Umbilical cord (tissue), 1 donor: ENCODE measurements at regions not wholly inside any gene's neighbourhood (a gene's known extent, or its start where the extent isn't known, plus 50 kb on each side); places are given as distances from the start of the nearest gene placed in this dataset.

Experiments used
- DNase-seq: peaks from one replicate; pipeline ENCODE4 v3.0.0-alpha.2; 2015; ENCODE audit warnings: low spot score

DNA sequence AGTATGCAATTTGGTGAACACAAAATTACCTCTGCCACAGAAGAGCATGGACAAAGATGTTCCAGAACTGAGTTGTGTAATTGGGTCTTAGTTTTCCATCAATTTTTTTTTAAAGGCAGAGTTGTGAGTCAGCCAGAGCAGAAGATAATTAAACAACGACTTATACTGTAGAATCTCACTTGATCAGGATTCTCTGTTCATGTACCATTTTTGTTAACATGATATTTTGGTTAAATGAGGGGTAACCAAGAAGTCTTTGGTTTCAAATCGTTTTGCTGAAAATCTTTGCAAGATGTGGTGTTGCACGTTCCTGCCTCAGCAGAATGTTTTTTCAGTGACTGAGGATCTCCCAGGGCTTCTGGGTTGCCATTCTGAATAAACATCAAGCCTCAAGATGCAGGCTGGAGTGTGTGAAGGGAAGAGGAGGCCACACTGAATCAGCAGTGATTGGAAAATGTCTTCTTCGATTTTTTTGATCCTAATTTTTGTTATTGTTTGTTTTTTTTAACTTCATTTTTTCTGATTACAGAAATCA, 232.6 kb upstream of the IRX3 start:
- DNase-seq: no peak

- no peak for DNase-seq
These were observed 230.6 kb upstream of the IRX3 start for GRCh38 chr16:54517181-54517580.

GRCh38 chr16:54512467-54512995, 225.9 kb upstream of the IRX3 start:
- no peak for DNase-seq

- no peak for DNase-seq
These were observed 224.7 kb upstream of the IRX3 start for GRCh38 chr16:54511222-54511731.

DNA sequence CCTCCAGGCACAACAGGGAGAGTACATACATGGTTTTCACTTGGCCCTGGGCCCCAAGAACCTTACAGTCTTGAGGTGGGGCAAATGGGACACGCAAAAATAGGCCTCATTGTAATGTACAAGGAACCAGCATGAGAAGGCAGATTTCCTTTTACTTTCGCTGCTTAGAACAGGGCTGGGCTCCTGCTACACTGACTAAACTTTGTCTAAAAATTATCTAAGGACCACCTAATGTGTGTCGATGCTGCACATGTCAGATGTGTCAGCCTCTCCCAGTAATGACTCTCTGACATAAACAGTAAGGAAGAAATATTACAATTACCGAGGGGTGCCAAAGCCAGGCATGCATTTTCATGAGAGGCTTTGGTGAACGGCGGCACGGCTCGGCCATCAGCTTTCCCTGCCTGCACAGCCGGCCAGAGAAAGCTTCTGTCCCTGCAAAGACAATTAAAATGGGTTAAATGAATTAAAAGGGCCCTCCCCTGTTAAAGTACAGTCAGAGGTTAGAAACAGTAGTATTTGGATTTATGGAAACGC, 224.2 kb upstream of the IRX3 start:
- DNase-seq: no peak

- DNase-seq: no peak
These were observed 222.9 kb upstream of the IRX3 start for GRCh38 chr16:54509456-54509855.

GRCh38 chr16:54508351-54508750, 221.8 kb upstream of the IRX3 start:
- DNase-seq: no peak

- DNase-seq: no peak
These were observed 220.3 kb upstream of the IRX3 start for GRCh38 chr16:54506741-54507500.

DNA sequence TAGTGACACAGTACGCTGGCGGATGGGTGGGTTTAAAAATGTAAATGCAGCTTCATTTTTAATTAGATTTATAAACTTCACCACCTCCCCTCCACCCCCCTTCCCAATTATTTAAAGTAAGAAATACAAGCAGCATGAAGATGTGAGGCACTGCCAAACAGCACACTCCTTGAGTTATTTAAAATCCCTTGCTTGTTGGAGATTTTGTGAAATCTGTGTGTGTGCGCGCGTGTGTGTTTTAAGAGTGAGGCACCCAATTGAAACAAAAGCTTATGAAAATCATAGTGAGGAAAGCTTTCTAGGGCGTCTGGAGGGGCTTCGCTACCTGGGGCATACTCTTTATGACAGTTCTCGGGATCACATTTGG, 219.6 kb upstream of the IRX3 start:
- peak; percentile 25 for DNase-seq

DNA sequence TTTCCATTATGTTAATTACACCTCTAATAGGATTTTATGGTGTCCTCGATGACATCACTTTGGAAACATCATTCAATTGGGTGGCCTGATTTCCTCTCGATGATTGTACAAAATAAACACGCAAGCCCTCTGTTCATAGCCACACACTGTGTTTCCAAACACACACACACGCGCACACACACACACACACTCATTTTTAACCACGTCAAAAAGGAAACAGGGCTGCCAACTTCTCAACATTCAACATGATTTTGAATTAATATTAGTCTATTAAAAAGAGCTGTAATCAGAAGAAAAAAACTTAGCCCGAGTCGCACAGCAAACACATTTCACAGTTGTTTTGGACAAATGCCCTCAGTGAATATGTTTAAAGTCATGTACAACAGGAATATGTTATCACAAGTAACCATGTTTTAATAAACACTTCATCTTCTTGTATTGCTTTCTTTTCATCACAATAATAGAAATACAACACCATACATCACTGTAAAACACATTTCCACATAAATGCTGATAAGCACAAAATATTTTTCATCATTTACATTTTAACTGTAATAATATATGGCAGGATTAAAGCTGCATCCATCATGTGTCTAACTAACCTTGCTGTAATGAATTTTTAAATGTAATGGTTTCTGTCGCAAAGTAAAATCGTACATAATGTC, 219.1 kb upstream of the IRX3 start:
- DNase-seq: no peak

DNA sequence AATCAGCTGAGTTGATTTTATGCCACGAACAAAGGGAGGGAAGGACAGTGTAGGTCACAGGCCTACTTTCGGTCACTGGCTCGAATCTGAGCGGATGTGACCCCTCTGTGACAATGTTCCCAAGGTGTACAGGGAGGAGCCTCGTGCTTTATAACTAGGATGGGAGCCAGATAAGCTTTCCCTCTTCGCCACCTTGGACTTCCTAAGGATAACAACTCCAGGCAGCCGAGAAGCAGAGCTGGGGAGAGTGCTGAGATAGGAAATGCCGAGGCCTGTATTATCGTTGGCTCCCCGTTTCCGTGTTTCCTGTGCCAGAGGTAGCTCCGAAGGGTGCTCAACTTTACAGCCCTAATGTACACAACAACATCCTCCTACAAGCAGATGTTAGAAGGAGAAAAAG, 217.8 kb upstream of the IRX3 start:
- DNase-seq: no peak

DNA sequence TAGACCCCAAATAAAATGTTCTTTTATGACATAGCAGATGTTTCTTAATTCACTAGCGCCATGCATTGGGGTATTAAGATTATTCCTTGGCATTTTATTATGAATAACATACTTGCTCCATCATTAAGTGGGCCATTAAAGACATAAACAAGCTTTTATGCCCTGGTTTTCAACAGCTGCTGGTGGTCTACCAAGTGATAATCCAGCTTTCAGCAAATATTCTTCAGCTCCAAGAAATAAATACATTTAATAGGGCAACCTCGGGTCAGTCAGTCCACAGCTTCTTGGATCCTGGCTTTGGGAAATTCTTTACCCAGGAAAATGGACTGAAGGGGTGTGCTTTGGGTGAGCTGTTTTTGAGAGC, 217.3 kb upstream of the IRX3 start:
- DNase-seq: no peak

- peak; percentile 66 for DNase-seq
These were observed 216.6 kb upstream of the IRX3 start for GRCh38 chr16:54503011-54503855.

GRCh38 chr16:54501797-54502196, 215.2 kb upstream of the IRX3 start:
- no peak for DNase-seq

- DNase-seq: no peak
These were observed 207.0 kb upstream of the IRX3 start for GRCh38 chr16:54493594-54493993.

DNA sequence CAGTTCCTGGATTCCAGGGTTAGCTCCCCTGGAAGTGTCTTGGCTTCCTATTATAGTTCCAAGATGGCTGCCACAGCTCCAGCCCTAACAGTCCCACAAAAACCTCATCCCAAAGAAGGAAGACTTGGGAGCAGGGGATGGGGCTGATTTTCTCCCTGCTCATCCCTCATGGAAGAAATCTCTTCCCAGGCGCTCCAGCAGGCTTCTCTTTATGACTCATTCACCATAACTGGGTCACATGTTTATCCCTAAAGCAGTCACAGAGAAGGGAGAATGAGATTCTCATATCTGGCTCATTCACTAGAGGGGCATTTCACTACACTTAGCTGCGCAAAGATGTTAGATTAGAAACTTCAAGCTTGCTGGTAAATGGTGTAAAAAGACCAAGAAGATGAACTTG, 206.5 kb upstream of the IRX3 start:
- peak; percentile 84 for DNase-seq

- no peak for DNase-seq
These were observed 203.5 kb upstream of the IRX3 start for GRCh38 chr16:54490112-54490488.

DNA sequence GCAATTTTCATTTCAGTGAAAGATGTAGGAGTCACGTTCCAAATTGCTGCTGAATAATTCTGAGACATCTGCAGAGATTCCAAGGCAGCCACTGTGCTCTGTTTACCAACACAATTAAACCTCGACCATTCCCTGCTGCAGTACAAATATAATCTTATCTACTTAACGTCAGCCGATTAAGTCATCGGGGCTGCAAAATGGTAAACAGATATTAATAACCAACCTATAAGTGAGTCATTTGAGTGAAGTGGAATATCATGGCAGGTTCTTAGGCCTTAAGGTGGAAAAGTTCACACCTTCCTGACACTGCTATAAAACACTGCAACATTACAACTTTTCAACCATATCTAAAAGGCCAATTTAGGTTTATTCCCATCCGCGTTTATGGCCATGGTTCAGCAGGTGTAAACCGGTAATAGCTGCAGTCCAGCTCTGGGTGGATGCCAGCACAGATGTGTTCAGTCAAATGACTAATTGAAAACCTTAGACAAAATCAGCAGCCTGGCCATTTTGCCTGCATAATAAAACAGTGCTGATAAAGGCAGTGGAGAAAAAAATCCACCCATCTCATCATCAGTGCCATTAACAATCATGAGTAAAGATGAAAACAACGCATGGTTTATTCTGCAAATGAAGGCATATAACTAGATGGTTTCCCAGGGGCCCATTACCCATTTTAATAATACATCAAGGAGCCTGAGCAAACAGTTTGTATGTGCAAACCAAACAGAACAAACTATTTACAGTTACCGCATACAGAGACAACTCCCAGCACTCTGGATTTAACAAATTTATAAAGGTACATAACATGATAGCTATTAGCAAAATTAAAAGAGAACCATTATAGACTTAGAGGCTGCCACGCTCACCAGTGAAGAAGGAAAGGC, 202.9 kb upstream of the IRX3 start:
- no peak for DNase-seq

GRCh38 chr16:54488729-54489128, 202.1 kb upstream of the IRX3 start:
- no peak for DNase-seq

- DNase-seq: no peak
These were observed 201.3 kb upstream of the IRX3 start for GRCh38 chr16:54487933-54488332.

DNA sequence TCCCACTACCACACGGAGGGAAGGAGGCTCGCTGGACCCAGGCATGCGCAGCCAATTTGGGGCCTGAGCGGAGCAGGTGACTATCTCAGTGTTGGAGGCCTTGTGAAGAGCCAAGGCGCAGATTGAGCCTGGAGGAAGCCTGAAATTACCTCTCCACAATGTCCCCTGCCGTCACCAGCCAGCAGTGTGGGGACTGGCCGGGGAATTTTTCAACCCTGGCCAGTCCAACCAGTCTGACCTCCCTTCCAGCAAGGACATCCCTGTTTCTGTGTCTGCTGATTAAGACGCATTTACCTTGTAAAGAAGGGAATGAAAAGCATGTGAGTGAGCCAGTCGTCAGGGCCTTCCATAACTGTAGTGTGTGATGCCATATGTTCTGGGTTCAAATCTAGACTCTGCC, 198.1 kb upstream of the IRX3 start:
- DNase-seq: no peak
